Breast epithelium (tissue), 4 donors: ENCODE measurements at regions not wholly inside any gene's neighbourhood (a gene's known extent, or its start where the extent isn't known, plus 50 kb on each side); places are given as distances from the start of the nearest gene placed in this dataset.

Experiments used
- DNase-seq, 2 donors: peaks; one replicate each; pipeline ENCODE4 v3.0.0-alpha.2; 2019; ENCODE audit warnings: low spot score in 2 of 2
- H3K27ac ChIP-seq, 2 donors: fragments of 200-600 bp; sonication (generic) in 1 of 2; one replicate each; pipeline ENCODE4 v1.5.1; 2016 to 2019; ENCODE audit warnings: mild to moderate bottlenecking in 1 of 2
- H3K27me3 ChIP-seq, 2 donors: fragments of 200-600 bp; sonication (generic) in 1 of 2; one replicate each; pipeline versions ENCODE4 v1.5.1 to v1.6.0; 2017 to 2019; ENCODE audit warnings: control low read depth in 1 of 2, mild to moderate bottlenecking in 1 of 2
- H3K36me3 ChIP-seq: fragments of 200-600 bp; one replicate; pipeline ENCODE4 v1.5.1; 2019
- H3K4me1 ChIP-seq, 2 donors: fragments of 200-600 bp; sonication (generic); one replicate each; pipeline ENCODE4 v1.5.1; 2016 to 2019; ENCODE audit warnings: control low read depth in 1 of 2
- H3K4me3 ChIP-seq, 3 donors: fragments of 200-600 bp; sonication (generic); 1 replicate in 2 of 3; 2 replicates in 1 of 3; pipeline ENCODE4 v1.5.1; 2016 to 2019; ENCODE audit warnings: mild to moderate bottlenecking in 3 of 3, moderate library complexity in 2 of 3
- H3K9me3 ChIP-seq, 2 donors: fragments of 200-600 bp; sonication (generic) in 1 of 2; one replicate each; pipeline ENCODE4 v1.5.1; 2016 to 2019; ENCODE audit warnings: control low read depth in 1 of 2
- POLR2A ChIP-seq: fragments of 450-650 bp; IDR thresholded peaks from one replicate; pipeline ENCODE4 v1.6.1; 2016; ENCODE audit warnings: antibody characterized with exemption, mild to moderate bottlenecking, moderate library complexity
- POLR2AphosphoS5 ChIP-seq, 3 donors: sonication (generic); formaldehyde crosslinking; IDR thresholded peaks; one replicate each; pipeline ENCODE4 v1.6.1; 2017; ENCODE audit warnings: antibody characterized with exemption in 3 of 3
- intact Hi-C: fragments of 100-400 bp; cut with DNase I; formaldehyde crosslinking; loops from one replicate; pipeline ENCODE4 v1.15.1; 2023; ENCODE audit warnings: low total_unique reads
- TF ChIP-seq, protein P1 (sequence below), 3 donors: fragments of 450-650 bp; IDR thresholded peaks; one replicate each; pipeline ENCODE4 v1.5.1; 2016 to 2017; ENCODE audit warnings: antibody characterized with exemption in 3 of 3, mild to moderate bottlenecking in 3 of 3, moderate library complexity in 3 of 3

DNA sequence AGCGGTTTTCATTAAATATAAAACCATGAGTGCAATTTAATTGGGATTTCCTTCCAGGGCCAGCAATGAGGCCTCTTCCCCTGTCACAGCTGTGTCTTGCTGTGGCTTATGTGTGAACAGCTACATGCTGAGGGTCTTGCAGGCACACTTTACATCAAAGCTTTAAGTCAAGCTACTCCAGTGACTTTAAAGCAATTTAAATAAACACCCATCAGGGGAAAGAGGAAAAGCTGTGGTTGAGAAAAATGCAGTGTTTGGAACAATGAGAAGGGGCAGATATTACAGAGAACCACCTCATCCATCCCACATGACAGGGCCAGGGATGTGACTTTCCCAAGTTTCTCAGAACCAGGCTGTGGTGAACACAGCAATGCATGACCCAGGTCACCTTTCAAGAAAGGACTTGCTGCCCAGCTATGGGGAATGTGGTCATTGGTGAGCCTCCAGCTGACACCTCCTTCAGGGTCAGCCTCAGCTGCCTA is 115.9 kb upstream of the LPAR1 start:
- Histone ChIP-seq H3K27me3 (no peaks in the 10 kb centered on the region), H3K9me3 (no peaks in the 10 kb centered on the region), H3K4me1 (no peaks in the 10 kb centered on the region), H3K36me3 (no peaks in the 10 kb centered on the region), H3K4me3 (no peak overlapping the region), H3K27ac (no peak overlapping the region)
- intact Hi-C loops, result no loop called here
- DNase-seq, result no peak
- TF ChIP-seq, protein P1, sequence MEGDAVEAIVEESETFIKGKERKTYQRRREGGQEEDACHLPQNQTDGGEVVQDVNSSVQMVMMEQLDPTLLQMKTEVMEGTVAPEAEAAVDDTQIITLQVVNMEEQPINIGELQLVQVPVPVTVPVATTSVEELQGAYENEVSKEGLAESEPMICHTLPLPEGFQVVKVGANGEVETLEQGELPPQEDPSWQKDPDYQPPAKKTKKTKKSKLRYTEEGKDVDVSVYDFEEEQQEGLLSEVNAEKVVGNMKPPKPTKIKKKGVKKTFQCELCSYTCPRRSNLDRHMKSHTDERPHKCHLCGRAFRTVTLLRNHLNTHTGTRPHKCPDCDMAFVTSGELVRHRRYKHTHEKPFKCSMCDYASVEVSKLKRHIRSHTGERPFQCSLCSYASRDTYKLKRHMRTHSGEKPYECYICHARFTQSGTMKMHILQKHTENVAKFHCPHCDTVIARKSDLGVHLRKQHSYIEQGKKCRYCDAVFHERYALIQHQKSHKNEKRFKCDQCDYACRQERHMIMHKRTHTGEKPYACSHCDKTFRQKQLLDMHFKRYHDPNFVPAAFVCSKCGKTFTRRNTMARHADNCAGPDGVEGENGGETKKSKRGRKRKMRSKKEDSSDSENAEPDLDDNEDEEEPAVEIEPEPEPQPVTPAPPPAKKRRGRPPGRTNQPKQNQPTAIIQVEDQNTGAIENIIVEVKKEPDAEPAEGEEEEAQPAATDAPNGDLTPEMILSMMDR (IDR thresholded peaks at IDR 0.05), result no peak
- TF ChIP-seq POLR2A, result no peak
- TF ChIP-seq POLR2AphosphoS5 (IDR thresholded peaks at IDR 0.05), result no peak

DNA sequence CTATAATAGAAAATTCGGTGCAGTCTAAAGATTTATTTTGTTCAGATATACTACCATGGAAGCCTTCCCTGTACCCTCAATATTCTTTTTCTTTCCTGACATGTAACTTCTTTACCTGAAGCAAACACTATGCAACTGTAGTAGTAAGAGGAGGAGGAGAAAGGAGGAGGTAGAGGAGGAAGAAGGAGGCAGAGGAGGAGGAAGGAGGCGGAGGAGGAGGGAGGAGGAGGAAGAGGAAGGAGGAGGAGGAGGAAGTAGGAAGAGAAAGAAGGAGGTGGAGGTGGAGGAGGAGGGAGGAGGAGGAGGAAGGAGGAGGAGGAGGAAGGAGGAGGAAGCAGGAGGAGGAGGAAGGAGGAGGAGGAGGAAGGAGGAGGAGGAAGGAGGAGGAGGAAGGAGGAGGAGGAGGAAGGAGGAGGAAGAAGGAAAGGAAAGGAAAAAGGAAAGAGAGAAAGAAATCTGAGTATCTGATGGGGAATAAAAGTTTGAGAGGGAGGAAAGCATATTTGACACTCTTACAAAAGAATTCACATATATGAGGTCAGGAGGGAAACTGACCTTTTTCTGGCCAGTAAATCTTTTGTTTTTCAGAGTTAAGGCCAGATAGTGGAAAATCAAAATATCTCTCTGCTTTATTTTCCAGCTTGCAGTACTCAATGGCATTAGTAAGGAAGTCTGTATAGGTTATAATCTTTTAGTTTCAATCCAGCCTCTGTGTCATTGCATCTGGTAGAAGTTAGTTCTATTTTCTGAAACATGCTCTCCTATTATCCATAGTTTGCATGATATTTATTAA is 114.5 kb upstream of the LPAR1 start:
- no peaks in the 10 kb centered on the region for H3K9me3 ChIP-seq
- no peak overlapping the region for H3K27ac ChIP-seq
- no peak overlapping the region for H3K4me3 ChIP-seq
- DNase-seq, result no peak
- H3K4me1 ChIP-seq, result no peaks in the 10 kb centered on the region
- intact Hi-C loops, result no loop called here
- H3K36me3 ChIP-seq, result no peaks in the 10 kb centered on the region
- TF ChIP-seq POLR2AphosphoS5 (IDR thresholded peaks at IDR 0.05) (no peak), POLR2A (no peak)
- TF ChIP-seq, protein P1 (IDR thresholded peaks at IDR 0.05), result no peak
- H3K27me3 ChIP-seq, result no peaks in the 10 kb centered on the region

DNA sequence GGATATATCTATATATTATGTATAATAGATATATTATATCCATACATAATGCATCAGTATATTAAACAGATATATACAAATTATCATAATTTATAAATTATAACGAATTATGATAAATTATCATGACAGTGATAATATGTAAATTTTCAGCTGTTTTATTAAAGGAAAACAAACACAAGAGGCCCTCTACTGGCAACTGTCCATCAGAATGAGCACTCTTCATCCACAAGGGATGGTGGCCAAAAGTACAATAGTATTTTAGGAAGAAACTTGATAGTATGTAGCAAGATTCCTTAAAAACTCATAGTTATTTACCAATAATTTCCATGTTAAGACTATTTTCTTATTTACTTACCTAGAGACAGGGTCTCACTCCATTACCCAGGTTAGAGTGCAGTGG is 113.3 kb upstream of the LPAR1 start:
- intact Hi-C loops, result no loop called here
- no peak for DNase-seq
- TF ChIP-seq, protein P1 (IDR thresholded peaks at IDR 0.05), result no peak
- TF ChIP-seq POLR2AphosphoS5 (IDR thresholded peaks at IDR 0.05) (no peak), POLR2A (no peak)

DNA sequence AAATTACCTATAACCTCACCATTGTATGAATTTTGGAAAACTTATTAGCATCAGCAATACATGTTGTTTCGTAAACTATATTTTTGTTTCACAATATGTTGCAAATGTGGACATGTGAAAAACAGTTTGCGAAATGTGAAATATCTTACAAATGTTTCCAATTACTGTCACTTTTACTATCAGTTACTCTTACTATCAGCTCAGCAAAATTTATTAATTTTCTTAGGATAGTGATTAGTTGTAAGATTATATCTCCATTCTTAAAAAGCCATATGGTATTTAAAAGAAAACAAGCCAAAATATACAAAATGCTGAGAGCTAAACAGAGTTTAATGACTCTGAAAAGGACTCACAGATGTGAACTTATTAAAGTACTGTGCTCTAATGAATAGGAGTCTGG is 111.9 kb upstream of the LPAR1 start:
- TF ChIP-seq POLR2AphosphoS5 (IDR thresholded peaks at IDR 0.05), result no peak
- no peak for TF ChIP-seq POLR2A
- TF ChIP-seq, protein P1 (IDR thresholded peaks at IDR 0.05), result no peak
- intact Hi-C loops, result no loop called here
- no peak for DNase-seq
- Histone ChIP-seq H3K36me3 (no peaks in the 10 kb centered on the region), H3K27ac (no peak overlapping the region), H3K4me1 (no peaks in the 10 kb centered on the region), H3K9me3 (no peaks in the 10 kb centered on the region), H3K27me3 (no peaks in the 10 kb centered on the region), H3K4me3 (no peak overlapping the region)

More for the DNA sequence above, 113.3 kb upstream of the LPAR1 start:
- H3K4me1 ChIP-seq, result no peaks in the 10 kb centered on the region
- no peak overlapping the region for H3K27ac ChIP-seq
- no peaks in the 10 kb centered on the region for H3K27me3 ChIP-seq
- H3K36me3 ChIP-seq, result no peaks in the 10 kb centered on the region
- H3K4me3 ChIP-seq, result no peak overlapping the region
- no peaks in the 10 kb centered on the region for H3K9me3 ChIP-seq

DNA sequence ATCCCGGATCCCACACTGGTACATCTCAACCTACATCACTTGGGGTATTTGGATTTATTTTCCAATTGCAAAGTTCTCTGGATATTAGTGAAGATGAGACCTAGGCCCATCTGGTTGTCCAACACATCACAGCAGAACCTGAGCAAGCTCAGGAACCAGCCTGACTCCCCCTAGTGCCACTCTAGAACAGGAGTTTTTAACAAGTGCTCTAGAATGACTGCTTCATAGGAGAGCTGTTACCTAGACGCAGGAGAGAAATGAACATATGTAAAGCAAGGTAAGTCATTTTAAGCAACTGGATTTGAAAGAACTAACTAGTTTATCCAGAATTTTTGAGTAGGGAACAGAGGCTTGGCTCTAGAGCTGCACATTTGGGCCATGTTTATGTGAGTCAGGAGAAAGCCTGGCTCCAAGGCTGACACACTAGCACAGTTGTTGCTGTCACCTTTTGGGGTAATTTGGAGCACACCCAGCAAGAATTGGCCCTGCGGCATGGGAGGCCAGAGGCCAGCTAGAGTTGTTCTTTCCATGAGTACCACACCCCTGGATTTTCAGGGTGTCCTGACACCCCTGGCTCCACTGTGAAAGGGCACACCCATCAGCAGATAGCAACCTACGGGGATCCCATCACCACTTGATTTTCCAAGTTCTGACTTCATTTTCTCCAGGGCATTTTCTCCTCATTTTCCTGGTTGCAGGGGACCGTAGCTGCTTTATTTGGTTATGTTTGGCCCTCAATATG is 110.9 kb upstream of the LPAR1 start:
- Histone ChIP-seq H3K9me3 (no peaks in the 10 kb centered on the region), H3K4me1 (no peaks in the 10 kb centered on the region), H3K4me3 (no peak overlapping the region), H3K27ac (peak overlapping the region in 1 of 2 donors; percentile 25), H3K27me3 (no peaks in the 10 kb centered on the region), H3K36me3 (no peaks in the 10 kb centered on the region)
- intact Hi-C loops, result no loop called here
- TF ChIP-seq POLR2A (no peak), POLR2AphosphoS5 (IDR thresholded peaks at IDR 0.05) (no peak)
- TF ChIP-seq, protein P1 (IDR thresholded peaks at IDR 0.05), result no peak
- DNase-seq, result no peak
